K562 (cell line): ENCODE measurements at regions not wholly inside any gene's neighbourhood (a gene's known extent, or its start where the extent isn't known, plus 50 kb on each side); places are given as distances from the start of the nearest gene placed in this dataset.

Experiments
- ATAC-seq: fragments of 200-7000 bp; cut with Tn5 transposase; 3 replicates; pipeline ENCODE4 v1.9.1; 2020; ENCODE audit warnings: moderate library complexity
- BruUV-seq: library from RNA; stranded (reverse); fragments of 400-500 nt; replicated peaks from 2 replicates; lab custom pipeline; 2021; lab: Mats Ljungman, UMichigan
- CTCF ChIA-PET: fragments of 300-600 bp; formaldehyde crosslinking; extraction: SDS; loops from one replicate; lab custom pipeline; 2021; ENCODE audit warnings: low intra/inter-chr PET ratio; lab: Yijun Ruan, JAX
- POLR2A ChIA-PET: fragments of 300-600, 350-650 bp; sonication (Branson Sonifier 250); formaldehyde crosslinking; extraction: SDS; loops from one replicate; lab custom pipeline; 2021; ENCODE audit warnings: antibody characterized with exemption, inconsistent platforms; lab: Yijun Ruan, JAX
- DNase-seq, 4 experiments: peaks; one replicate each; pipeline versions ENCODE4 v3.0.0 to v3.0.0-alpha.2; 2011 to 2018; ENCODE audit warnings: low spot score in 3 of 4, mixed read lengths in 3 of 4; ENCODE audit errors: extremely low read depth in 1 of 4
- FAIRE-seq: peaks from 2 replicates; lab custom pipeline; 2011; peaks lifted over from hg19 to GRCh38; lab: Jason Lieb, UNC
- H2AFZ ChIP-seq: 2 replicates; pipeline ENCODE4 v1.6.0; 2011; ENCODE audit warnings: low read depth, low read length, control low read depth, inconsistent platforms
- H3K27ac ChIP-seq: fragments of 200-600 bp; 3 replicates; pipeline ENCODE4 v1.8.0; 2011; ENCODE audit warnings: low read depth, mild to moderate bottlenecking, control low read depth, inconsistent platforms, low read length, moderate library complexity, mixed read lengths; ENCODE audit errors: extremely low read depth
- H3K27me3 ChIP-seq, 2 experiments: fragments of 300-600 bp in 1 of 2; 2 replicates in 1 of 2; 3 replicates in 1 of 2; pipeline versions ENCODE4 v1.6.0 to v1.8.0; 2011; ENCODE audit warnings: inconsistent platforms in 2 of 2, low read length in 2 of 2, mild to moderate bottlenecking in 1 of 2, mixed read lengths in 1 of 2, moderate library complexity in 1 of 2; ENCODE audit not compliant: control insufficient read depth in 2 of 2, insufficient read depth in 2 of 2
- H3K36me3 ChIP-seq: fragments of 300-600 bp; 3 replicates; pipeline ENCODE4 v1.8.0; 2011; ENCODE audit warnings: mild to moderate bottlenecking, low read length, inconsistent platforms; ENCODE audit not compliant: control insufficient read depth, insufficient read depth
- H3K4me1 ChIP-seq, 2 experiments: fragments of 200-600 bp in 1 of 2; replicated peaks in 1 of 2; 2 replicates in 1 of 2; 3 replicates in 1 of 2; pipeline versions ENCODE4 v1.5.1 to v1.8.0; 2011; ENCODE audit warnings: inconsistent platforms in 2 of 2, low read length in 2 of 2, mild to moderate bottlenecking in 1 of 2, mixed read lengths in 1 of 2, moderate library complexity in 1 of 2; ENCODE audit not compliant: control insufficient read depth in 2 of 2, insufficient read depth in 2 of 2
- H3K4me2 ChIP-seq: 2 replicates; pipeline ENCODE4 v1.6.1; 2011; ENCODE audit warnings: low read length, control low read depth, inconsistent platforms, mixed read lengths; ENCODE audit not compliant: insufficient read depth
- H3K4me3 ChIP-seq: fragments of 200-600 bp; sonication (generic), shearing (Covaris generic); 2 replicates; pipeline ENCODE4 v1.5.1; 2016; ENCODE audit warnings: control low read depth, inconsistent platforms
- H3K79me2 ChIP-seq: fragments of 200-600 bp; 3 replicates; pipeline ENCODE4 v1.8.0; 2011; ENCODE audit warnings: low read length, inconsistent platforms; ENCODE audit not compliant: control insufficient read depth, insufficient read depth
- H3K9ac ChIP-seq, 2 experiments: 2 replicates each; pipeline versions ENCODE4 v1.6.0 to v1.6.1; 2011; ENCODE audit warnings: low read depth in 2 of 2, low read length in 2 of 2, control low read depth in 1 of 2, inconsistent platforms in 1 of 2, mild to moderate bottlenecking in 1 of 2, mixed read lengths in 1 of 2; ENCODE audit not compliant: insufficient read depth in 1 of 2
- H3K9me1 ChIP-seq: one replicate; pipeline ENCODE4 v1.6.0; 2011; ENCODE audit warnings: inconsistent platforms, mild to moderate bottlenecking, low read length, moderate library complexity; ENCODE audit not compliant: control insufficient read depth, insufficient read depth
- H3K9me3 ChIP-seq: replicated peaks from 2 replicates; pipeline ENCODE4 v1.5.1; 2011; ENCODE audit warnings: low read depth, low read length, inconsistent platforms; ENCODE audit not compliant: control insufficient read depth, insufficient read depth
- H4K20me1 ChIP-seq: replicated peaks from 2 replicates; pipeline ENCODE4 v1.6.1; 2011; ENCODE audit warnings: low read length, inconsistent platforms, mixed read lengths; ENCODE audit not compliant: control insufficient read depth, insufficient read depth
- BRF1 ChIP-seq: IDR thresholded peaks from 3 replicates; pipeline ENCODE4 v1.6.1; 2011; ENCODE audit warnings: borderline replicate concordance, mild to moderate bottlenecking; ENCODE audit not compliant: insufficient read length; ENCODE audit errors: extremely low read depth
- FOS ChIP-seq: IDR thresholded peaks from 3 replicates; pipeline ENCODE4 v1.6.1; 2011; ENCODE audit not compliant: insufficient read length; ENCODE audit errors: extremely low read depth
- KHSRP ChIP-seq: fragments of 450-650 bp; IDR thresholded peaks from 2 replicates; pipeline ENCODE4 v1.6.1; 2017
- NFRKB ChIP-seq: fragments of 450-650 bp; IDR thresholded peaks from 2 replicates; pipeline ENCODE4 v1.6.1; 2016; ENCODE audit warnings: low read depth
- NKRF ChIP-seq: fragments of 450-650 bp; IDR thresholded peaks from 2 replicates; pipeline ENCODE4 v1.6.1; 2016; ENCODE audit warnings: borderline replicate concordance
- NR2F6 ChIP-seq: fragments of 450-650 bp; formaldehyde crosslinking; IDR thresholded peaks from 2 replicates; pipeline ENCODE4 v1.4.0; 2020; ENCODE audit warnings: mild to moderate bottlenecking
- POLR2H ChIP-seq: IDR thresholded peaks from 2 replicates; pipeline ENCODE4 v1.6.1; 2016; ENCODE audit warnings: missing genetic modification characterization, low read depth, mild to moderate bottlenecking, control low read depth, missing compliant biosample characterization, moderate library complexity
- RBM22 ChIP-seq: fragments of 200-400 bp; formaldehyde crosslinking; IDR thresholded peaks from 2 replicates; pipeline ENCODE4 v1.6.1; 2018; ENCODE audit warnings: low read length, low read depth; ENCODE audit not compliant: poor library complexity, severe bottlenecking
- SPI1 ChIP-seq: IDR thresholded peaks from 2 replicates; pipeline ENCODE4 v1.6.1; 2011; ENCODE audit warnings: low read depth, low read length, control low read depth, borderline replicate concordance
- TRIM24 ChIP-seq, 2 experiments: fragments of 450-650 bp; IDR thresholded peaks; 2 replicates each; pipeline ENCODE4 v1.6.1; 2016
- U2AF1 ChIP-seq: fragments of 200-400 bp; formaldehyde crosslinking; optimal IDR thresholded peaks from 2 replicates; pipeline ENCODE3; 2017; ENCODE audit warnings: mild to moderate bottlenecking, low read depth, low read length, moderate library complexity
- U2AF2 ChIP-seq: fragments of 200-400 bp; formaldehyde crosslinking; optimal IDR thresholded peaks from 2 replicates; pipeline ENCODE3; 2017; ENCODE audit warnings: low read depth, mild to moderate bottlenecking, low read length
- ZBTB8A ChIP-seq: fragments of 450-650 bp; IDR thresholded peaks from 2 replicates; pipeline ENCODE4 v1.6.1; 2018; ENCODE audit warnings: mild to moderate bottlenecking, moderate library complexity; ENCODE audit not compliant: partially characterized antibody
- ZNF589 ChIP-seq: fragments of 200-800 bp; sonication (Bioruptor generic); IDR thresholded peaks from 2 replicates; pipeline ENCODE4 v1.6.1; 2016; ENCODE audit warnings: low read depth, missing genetic modification characterization, missing compliant biosample characterization
- ZNF696 ChIP-seq: fragments of 250-450 bp; sonication (Bioruptor Pico); conservative IDR thresholded peaks from 2 replicates; pipeline ENCODE4 v1.4.0; 2020; ENCODE audit warnings: mild to moderate bottlenecking, moderate library complexity
- WGBS: fragments of 100-300 bp; shearing (Covaris generic); methylation state at CpG from one replicate; pipeline ENCODE4 v1.1.6; 2016; ENCODE audit warnings: low coverage, mixed read lengths; ENCODE audit not compliant: insufficient coverage; ENCODE audit errors: missing lambda C conversion rate; 5-methylcytosine and 5-hydroxymethylcytosine counted together
- in situ Hi-C: fragments of 300-500 bp; cut with MboI; formaldehyde crosslinking; loops from 4 replicates; pipeline ENCODE4 v1.15.0; 2018; ENCODE audit warnings: inconsistent platforms, mixed read lengths
- intact Hi-C: fragments of 100-400 bp; cut with micrococcal nuclease; formaldehyde crosslinking; loops from 2 replicates; pipeline ENCODE4 v1.14.2; 2022
- TF ChIP-seq, protein P1 (sequence below): fragments of 450-650 bp; IDR thresholded peaks from 2 replicates; pipeline ENCODE4 v1.6.1; 2017; ENCODE audit warnings: mild to moderate bottlenecking, moderate library complexity
- TF ChIP-seq, protein P2 (sequence below): fragments of 250-450 bp; sonication (Bioruptor Pico); IDR thresholded peaks from 2 replicates; pipeline ENCODE4 v1.5.0; 2021
- TF ChIP-seq, protein P3 (sequence below): fragments of 250-450 bp; sonication (Bioruptor Pico); IDR thresholded peaks from 2 replicates; pipeline ENCODE4 v1.5.1; 2021; ENCODE audit warnings: mild to moderate bottlenecking

DNA sequence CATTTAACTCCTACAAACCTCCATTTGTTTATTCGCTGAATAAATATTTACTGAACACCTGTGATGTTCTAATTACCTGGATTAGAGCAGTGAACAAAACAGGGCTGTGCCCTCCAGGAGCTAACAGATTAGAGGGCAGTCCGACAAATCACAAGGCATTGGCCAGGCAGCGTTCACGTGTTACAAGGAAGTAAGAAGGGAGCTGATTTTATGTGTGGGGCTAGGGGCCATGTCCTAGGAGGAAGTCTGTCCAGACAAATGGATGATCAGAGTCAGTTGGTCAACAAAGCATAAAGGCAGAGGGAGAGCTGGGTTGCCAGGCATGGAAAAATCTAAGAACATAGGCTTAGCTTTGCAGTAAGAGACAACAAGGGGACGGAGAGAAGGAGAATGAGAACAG lies 57.3 kb upstream of the BACE2 start (continued):
- TF ChIP-seq NFRKB (no peak), RBM22 (no peak)
- TF ChIP-seq, protein P1, sequence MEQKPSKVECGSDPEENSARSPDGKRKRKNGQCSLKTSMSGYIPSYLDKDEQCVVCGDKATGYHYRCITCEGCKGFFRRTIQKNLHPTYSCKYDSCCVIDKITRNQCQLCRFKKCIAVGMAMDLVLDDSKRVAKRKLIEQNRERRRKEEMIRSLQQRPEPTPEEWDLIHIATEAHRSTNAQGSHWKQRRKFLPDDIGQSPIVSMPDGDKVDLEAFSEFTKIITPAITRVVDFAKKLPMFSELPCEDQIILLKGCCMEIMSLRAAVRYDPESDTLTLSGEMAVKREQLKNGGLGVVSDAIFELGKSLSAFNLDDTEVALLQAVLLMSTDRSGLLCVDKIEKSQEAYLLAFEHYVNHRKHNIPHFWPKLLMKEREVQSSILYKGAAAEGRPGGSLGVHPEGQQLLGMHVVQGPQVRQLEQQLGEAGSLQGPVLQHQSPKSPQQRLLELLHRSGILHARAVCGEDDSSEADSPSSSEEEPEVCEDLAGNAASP = no peak

GRCh38 chr21:41111681-41112080 lies 56.3 kb upstream of the BACE2 start:
- no peaks in the 10 kb centered on the region for H3K9me1 ChIP-seq
- H4K20me1 ChIP-seq = no peaks in the 10 kb centered on the region
- ChIA-PET CTCF (no interaction called here), POLR2A (no interaction called here)
- in situ Hi-C loops = no loop called here
- no peak for FAIRE-seq
- no peak overlapping the region for H3K9ac ChIP-seq
- H3K36me3 ChIP-seq = no peaks in the 10 kb centered on the region
- no peak overlapping the region for H3K27ac ChIP-seq
- H3K4me1 ChIP-seq = no peaks in the 10 kb centered on the region
- no peaks in the 10 kb centered on the region for H3K9me3 ChIP-seq
- ATAC-seq = no peak
- WGBS = 0% methylated on average over 11 of the region's 11 CpGs
- DNase-seq = no peak
- no peak overlapping the region for H2AFZ ChIP-seq
- intact Hi-C loops = no loop called here
- H3K4me2 ChIP-seq = no peak overlapping the region
- H3K4me3 ChIP-seq = no peak overlapping the region
- no TSS peak for BruUV-seq
- TF ChIP-seq, protein P2, sequence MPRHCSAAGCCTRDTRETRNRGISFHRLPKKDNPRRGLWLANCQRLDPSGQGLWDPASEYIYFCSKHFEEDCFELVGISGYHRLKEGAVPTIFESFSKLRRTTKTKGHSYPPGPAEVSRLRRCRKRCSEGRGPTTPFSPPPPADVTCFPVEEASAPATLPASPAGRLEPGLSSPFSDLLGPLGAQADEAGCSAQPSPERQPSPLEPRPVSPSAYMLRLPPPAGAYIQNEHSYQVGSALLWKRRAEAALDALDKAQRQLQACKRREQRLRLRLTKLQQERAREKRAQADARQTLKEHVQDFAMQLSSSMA = no peak
- TF ChIP-seq TRIM24 (IDR thresholded peaks at IDR 0.05) (no peak), ZNF589 (CRISPR knock-in tag) (no peak), SPI1 (no peak), NR2F6 (CRISPR knock-in tag) (no peak), U2AF2 (no peak), POLR2H (tag) (no peak), BRF1 (no peak), U2AF1 (no peak), ZNF696 (no peak), ZBTB8A (no peak), KHSRP (no peak), NKRF (no peak), FOS (no peak)
- TF ChIP-seq, protein P3, sequence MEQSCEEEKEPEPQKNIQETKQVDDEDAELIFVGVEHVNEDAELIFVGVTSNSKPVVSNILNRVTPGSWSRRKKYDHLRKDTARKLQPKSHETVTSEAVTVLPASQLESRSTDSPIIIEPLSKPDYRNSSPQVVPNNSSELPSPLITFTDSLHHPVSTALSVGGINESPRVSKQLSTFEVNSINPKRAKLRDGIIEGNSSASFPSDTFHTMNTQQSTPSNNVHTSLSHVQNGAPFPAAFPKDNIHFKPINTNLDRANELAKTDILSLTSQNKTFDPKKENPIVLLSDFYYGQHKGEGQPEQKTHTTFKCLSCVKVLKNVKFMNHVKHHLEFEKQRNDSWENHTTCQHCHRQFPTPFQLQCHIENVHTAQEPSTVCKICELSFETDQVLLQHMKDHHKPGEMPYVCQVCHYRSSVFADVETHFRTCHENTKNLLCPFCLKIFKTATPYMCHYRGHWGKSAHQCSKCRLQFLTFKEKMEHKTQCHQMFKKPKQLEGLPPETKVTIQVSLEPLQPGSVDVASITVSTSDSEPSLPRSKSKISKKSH = no peak
- peaks cover 0 to 14% of the 10 kb centered on the region in 2 experiments; a peak in 1 of 5 replicates for H3K27me3 ChIP-seq
- no peaks in the 10 kb centered on the region for H3K79me2 ChIP-seq
